Epidermal melanocyte (primary cell): ENCODE measurements at regions not wholly inside any gene's neighbourhood (a gene's known extent, or its start where the extent isn't known, plus 50 kb on each side); places are given as distances from the start of the nearest gene placed in this dataset.

ENCODE experiments used
- DNase-seq: peaks from one replicate; pipeline ENCODE4 v3.0.0; 2011; ENCODE audit warnings: low spot score; ENCODE audit not compliant: insufficient read length

DNA sequence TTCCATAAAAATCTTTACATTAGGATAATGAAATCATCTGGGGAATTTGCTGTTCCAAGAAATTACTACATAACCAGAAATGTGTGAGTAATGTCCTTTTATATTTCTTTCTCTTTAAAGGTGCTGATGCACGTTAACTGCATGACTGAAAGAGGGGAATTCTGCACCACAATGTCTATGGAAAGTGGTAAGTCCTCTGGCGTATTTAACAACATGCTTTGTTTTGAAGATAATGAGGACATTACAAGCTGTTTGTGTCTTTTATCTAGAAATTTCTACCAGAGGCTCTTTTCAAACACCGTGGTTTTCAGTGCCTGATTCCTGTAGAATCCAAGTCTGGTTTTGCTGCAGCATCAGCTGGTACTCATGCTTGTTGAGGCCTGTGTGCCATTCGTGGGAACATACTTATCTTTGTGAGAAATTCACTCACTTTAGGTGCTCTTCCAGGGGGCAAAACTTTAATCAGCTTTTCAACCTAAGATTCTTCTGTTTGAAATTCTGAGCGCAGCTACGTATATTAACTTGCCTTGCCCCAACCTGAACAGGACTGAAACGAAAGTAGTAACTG, 257.2 kb downstream of the PDHA2 start:
- DNase-seq: no peak

DNA sequence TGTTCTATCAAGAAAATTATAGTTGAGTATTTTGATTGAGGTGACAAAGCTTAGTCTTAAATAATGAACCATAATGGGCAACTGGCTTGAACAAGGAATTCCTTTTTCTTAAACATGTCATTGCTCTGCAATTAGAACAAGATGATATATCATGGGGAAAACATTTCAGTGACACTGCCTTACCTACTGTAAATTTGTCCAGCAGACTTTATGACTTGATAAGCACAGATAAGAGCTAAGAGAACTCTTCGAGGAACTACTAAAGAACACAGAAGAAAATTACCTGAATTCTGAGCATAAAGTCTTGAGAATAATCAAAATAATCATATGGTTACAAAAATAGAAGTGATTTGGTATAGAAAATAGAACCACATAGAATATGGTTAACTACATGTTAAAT, 257.8 kb downstream of the PDHA2 start:
- no peak for DNase-seq

DNA sequence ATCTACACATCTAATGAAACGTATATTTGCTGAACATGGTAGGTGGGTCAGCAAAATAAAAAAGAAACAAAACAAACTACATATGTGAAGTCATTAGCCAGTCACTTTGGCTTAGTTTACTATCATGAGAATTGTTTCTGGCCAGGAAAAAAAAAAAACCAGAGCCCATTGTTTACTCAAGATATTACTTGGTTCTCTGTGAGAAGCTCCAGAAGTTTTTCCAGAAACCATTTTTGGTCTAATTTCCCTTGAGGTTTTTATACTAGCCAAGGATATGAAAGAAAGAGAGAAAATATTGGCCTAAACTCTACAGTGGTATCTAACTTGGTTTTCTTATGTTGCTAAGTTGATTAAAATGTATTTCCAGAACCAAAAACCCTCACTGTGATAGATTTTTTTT, 259.1 kb downstream of the PDHA2 start:
- DNase-seq: no peak

DNA sequence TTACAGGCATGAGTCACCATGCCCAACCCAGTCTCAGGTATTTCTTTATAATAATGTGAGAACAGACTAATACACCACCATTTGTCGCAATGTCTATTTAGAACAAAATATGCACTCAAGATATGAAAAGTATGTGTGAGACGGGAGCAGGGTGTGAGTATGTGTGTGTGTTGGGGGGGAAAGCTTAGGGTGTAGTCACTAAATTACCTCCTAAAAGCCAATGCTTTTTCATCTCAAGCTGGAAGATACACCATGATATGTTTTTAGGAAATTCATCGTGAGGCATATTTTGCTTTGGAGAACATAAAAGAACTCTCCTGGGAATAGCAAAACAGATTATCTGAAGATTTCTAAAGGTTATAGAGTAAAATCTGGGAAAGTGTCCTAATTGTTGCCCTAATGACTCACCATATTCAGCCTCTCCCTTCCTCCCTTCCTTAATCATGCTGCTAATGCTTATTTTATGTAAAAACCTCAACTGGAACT, 262.7 kb downstream of the PDHA2 start:
- DNase-seq: no peak

DNA sequence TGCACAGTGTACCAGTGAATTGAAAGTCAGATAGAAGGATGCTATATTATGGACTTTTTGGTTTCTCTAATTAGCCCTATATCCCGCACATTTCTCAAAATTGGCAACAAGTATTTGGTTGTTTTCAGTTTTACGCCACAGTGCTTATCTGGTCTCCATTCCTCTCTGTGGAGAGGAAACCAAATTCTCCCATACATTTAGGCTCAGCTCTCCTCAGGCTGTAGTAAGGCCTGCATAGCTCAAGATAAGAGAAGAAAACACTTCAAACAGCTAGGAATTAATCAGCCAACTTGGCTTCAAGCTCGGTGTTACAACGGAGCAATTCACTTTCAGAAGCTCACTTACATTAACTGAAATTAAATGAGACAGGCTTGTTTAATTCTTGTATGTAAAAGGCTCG, 263.2 kb downstream of the PDHA2 start:
- DNase-seq: no peak

DNA sequence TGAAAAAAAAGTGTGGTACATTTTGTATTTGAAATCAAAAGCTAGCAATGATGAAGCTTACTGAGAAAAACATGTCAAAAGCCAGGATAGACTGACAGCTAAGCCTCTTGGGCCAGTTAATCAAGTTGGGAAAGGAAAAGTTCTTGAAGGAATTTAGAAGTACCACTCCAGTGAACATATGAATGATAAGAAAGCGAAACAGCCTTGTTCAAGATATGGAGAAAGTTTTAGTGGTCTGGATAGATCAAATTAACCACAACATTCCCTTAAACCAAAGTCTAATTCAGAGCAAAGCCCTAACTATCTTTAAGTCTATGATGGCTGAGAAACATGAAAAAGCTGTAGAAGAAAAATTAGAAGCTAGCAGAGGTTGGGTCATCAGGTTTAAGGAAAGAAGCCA, 268.3 kb downstream of the PDHA2 start:
- DNase-seq: no peak

DNA sequence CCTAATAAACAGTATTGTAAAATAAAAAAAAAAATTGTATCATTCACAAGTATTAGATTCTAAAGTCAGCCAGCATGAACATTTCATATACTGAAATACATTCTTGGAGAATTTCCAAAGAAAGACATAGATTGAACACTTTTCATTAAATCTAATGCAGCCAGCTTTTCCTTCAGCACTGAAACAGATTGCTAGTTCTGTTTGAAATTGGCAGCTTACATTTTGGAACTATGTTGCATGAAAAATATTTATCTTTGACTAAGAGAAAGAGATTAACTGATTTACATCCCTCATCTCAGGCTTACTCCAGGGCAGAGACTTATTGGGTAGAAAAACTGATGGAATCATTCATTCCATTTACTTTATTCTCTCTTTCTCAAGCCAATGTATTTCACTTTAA, 272.7 kb downstream of the PDHA2 start:
- DNase-seq: no peak

DNA sequence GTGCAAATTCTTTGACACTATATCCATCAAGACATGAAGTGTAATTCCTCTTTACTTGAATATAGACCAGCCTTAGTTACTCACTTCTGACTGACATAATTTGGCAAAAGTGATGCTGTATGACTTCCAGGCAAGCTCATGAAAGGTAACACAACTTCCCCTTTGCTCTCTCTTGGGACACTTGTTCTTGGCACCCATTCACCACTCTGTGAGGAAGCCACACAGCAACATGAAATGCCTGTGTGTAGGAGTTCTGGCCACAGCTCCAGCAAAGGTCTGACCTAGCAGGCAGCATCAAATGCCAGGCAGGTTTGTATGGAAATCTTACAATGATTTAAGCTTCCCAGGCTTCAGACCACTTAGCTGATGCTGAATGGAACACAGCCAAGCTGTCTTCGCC, 280.3 kb downstream of the PDHA2 start:
- no peak for DNase-seq

DNA sequence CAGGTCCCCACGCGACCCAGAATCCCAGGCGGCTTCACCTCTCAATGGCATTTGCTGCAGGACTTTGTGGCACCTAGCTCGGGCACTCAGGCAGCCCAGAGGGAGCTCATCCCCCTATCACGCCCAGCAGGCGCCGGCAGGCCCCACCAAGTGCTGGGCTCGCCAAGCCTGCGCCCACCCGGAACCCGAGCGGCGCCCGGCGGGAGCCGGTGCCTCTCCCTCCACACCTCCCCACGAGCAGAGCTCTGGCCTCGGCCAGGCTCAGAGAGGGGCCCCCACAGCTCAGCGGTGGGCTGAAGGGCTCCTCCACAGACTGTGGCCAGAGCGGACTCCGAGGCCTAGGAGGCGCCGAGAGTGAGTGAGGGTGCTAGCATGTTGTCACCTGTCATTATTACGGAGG, 286.3 kb downstream of the PDHA2 start:
- DNase-seq: no peak

DNA sequence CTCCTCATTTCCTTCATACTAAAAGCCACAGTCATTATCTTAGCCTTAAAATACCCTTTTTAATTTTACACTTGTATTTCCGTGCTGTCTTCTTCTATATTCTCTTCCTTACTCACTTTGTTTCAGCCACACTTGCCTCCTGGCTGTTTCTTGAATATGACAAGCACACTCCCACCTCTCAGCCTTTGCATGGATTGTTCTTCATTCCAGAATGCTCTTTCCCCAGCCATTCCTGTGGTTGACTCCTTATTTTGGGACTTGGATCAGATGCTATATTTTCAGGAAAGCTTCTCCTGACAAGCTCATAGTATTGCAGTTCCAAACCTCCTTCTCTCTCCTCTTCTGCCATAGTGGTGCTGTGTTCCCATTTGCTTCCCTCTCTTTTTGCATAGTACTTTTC, 291.3 kb downstream of the PDHA2 start:
- DNase-seq: no peak

DNA sequence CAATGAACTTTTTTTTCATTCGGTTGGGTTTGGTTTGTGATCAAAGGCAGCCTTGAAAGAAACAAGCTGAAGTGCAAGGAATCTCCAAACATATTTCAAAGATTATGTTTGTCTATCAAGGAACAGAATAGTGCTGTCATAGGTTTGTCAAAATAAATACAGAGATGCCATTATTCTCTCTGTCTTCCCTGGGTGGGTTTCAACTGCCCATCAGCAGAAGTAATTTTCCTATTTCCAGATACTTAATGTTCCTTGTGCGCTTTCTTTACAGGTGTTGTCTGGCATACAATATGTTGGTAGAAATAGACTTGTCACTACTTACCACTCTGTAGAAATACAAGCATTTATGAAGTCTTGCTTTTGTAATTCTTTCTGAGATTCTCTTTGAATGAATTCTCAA, 294.9 kb downstream of the PDHA2 start:
- no peak for DNase-seq

DNA sequence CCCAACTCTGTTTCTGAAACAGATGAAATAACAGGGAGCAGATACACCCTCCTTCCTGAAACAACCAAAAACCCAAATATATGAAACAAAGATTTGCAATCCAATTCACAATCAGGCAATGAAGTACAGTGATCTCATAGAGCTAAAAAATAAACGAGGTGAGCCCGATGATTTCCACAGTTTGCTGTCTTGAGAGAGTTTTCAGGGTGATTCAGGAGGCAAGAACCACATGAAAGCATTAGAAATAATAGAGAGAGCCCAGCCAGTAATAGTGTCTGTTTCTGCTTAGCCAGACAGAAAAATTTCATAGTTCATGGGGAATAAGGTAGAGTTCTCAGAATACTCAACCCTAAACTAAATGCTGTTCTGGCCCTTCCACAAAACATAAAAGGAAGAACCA, 296.2 kb downstream of the PDHA2 start:
- DNase-seq: no peak

DNA sequence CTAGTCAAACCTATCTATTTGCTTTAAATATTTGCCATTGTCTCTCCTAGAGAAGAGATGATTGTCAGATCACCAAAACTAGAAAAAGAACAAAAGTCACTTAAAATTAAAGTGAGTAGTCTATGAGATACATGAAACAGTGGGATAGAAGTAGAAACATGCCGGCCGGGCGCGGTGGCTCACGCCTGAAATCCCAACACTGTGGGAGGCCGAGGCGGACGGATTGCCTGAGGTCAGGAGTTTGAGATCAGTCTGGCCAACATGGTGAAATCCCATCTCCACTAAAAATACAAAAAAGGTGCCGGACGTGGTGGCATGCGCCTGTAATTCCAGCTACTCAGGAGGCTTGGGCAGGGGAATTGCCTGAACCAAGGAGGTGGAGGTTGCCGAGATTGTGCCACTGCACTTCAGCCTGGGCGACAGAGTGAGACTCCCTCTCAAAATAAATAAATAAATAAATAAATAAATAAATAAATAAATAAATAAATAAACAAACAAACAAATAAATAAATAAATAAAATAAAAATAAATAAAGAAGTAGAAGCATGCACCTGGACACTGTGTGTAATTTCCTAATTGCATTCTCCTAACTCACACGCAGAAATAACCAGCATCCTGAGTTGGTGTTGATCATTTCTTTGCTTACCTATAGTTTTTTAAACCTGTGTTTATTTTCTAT, 299.5 kb downstream of the PDHA2 start:
- no peak for DNase-seq

DNA sequence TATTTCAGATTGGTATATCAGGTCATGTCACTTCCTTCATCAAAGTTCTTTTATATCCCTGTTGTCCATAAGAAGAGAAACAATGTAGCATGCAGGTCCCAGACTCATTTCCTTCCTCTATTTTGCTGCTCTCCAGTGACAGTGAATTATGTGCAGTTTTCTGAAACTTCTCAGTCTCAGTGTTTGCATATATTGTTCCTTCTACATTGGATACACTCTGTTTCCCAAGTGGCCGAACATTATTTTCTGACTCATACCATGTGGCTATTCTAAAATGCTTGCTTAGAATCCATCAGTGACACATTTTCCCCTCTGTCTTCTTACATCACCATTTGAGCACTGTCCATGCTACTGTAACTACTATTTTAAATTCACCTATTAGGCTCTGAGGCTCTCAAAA, 305.7 kb downstream of the PDHA2 start:
- no peak for DNase-seq

DNA sequence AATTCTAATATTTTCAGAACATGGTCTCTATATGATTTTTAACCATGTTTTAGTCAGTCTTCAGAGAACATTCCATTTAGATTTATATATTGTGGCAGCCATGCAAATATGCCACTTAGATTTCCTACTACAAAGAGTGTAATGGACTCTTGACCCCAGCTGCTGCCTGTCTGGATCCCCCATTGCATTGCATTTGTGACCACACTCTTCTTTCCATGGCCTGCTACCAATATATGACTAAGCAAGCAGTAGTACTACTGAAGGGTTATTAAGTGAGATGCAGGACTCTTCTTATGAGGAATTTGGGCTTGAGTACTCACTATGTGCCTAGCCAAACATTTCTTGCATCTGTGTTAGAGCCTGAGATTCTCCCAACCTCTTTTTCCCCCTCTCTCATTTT, 306.8 kb downstream of the PDHA2 start:
- no peak for DNase-seq

DNA sequence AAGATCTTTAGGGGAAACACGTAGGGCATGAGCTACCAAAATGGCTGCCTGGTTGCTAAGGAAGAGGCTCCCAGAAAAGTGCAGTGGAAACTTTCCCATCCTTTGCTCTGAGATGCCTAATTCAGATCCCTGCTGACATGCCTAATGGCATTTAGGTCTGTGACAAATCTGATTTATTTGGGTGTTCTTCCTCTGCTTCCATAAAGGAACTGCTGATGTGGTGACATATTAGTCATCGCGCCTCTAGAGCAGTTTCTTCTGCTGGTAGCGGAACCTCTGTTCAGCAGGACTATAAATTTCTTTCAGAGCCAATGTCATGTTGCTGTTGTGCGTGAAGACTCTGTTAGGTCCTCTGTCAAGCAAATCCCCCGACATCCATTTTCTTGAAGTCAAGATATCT, 310.0 kb downstream of the PDHA2 start:
- DNase-seq: no peak

DNA sequence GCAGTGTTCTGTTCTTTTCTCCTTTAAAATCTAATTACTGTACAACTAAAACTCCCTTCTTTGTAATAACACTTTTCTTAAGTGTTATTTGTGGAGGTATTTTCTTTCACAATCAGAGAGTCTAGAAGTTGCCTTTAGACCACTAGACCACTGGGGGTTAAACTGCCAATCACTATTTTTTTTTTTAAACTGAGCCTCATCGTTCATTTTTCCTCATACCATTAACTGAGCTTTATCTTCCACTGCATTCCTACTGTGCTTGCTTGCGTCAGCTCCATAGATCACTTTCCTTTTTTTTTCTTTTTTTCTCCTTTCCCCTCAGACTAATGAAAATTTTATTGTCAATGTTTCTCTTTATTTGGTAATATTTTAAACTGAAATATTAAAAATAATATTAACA, 310.6 kb downstream of the PDHA2 start:
- DNase-seq: no peak

DNA sequence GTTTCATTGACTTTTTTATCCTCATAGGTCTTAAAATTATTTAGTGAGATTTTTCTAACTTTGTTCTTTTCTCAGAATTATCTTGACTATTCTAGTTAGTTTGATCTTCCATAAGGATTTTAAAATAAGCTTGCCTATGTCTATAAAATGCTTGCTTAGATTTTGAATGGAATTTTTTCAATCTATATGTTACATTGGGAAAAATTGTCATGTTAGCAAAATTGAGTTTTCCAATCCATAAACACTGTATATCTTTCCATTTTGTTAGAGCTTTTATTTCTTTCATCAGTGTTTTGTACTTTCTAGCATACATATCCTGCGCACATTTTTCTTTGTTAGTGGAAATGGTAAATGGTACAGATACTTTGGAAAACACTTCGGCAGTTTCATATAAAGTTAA, 312.9 kb downstream of the PDHA2 start:
- DNase-seq: no peak

DNA sequence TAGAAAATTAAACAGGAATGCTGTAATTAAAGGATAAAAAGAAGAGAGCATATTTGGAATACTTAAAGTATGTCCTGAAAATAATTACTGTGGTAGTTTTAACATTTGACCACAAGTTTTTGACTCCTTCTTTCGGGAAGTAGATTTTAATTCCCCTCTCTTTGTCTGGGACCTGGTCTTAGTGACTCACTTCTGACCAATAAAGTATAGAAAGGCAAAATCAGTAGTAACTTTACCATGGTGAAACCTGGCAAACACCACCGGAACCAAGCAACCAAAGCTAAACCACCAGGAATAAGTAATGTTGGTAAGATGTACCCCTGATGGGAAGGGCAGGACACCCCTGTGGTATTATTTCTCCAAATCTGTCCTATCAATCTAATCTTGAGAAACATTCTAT, 314.8 kb downstream of the PDHA2 start:
- DNase-seq: no peak

DNA sequence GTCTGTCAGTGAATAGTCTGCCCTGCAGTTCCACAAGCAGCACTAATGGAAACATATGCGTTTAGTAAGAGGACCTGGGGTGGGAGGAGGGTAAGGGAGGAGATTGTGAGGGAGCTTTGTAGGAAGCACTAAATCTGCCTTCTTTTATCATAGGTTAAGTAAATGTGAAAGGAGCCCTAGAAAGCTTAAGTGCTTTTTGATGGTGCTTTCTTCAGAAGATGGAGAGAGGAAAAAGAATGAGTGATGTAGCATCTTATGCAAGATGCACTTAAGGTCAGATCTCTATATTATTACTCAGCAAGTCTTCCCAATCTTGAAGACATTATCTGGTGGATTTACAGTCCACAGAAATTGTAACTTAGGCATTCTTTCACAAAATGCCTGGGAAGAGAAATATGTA, 322.7 kb downstream of the PDHA2 start:
- DNase-seq: no peak

DNA sequence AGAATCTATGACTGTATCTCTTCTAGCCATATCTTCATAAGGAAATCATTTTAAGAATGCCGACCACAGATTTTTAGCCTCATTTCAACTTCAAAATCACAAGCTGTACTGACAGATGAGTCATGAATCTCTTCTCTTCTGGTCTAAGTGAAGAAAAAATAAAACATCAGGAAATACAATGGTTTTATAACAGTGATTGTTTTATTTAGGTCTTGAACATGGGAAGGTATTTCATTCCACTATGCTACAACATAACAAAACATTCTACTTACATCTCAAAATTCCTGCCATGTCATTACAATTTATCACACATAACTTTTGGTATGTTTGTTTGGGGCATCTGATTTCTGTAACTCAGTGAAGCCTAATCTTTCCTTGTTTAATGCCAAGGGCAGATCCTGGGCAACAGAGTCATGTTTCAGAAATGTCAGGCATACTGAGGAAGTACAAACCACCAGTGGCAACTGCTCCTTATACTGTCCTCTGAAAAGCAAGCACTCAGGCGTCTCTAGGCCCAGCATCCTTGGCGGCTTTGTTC, 325.0 kb downstream of the PDHA2 start:
- DNase-seq: no peak

DNA sequence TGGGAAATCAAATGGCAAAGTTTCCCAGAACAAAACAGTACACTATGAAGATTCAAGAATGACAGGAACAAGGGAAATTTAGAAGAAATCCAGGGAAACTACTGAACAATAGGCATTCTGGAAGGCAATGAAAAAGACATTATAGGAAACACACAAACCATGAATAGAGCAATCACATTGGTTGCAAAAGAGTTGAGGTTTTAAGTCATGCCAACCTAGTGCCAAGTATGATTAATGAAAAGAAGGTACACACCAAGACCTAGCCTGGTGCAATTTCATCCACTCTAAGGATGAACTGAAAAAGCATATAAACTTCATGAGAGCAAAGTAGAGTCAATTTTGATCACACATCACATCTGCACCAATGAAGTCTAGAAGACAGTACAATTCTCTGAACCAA, 326.9 kb downstream of the PDHA2 start:
- DNase-seq: no peak

DNA sequence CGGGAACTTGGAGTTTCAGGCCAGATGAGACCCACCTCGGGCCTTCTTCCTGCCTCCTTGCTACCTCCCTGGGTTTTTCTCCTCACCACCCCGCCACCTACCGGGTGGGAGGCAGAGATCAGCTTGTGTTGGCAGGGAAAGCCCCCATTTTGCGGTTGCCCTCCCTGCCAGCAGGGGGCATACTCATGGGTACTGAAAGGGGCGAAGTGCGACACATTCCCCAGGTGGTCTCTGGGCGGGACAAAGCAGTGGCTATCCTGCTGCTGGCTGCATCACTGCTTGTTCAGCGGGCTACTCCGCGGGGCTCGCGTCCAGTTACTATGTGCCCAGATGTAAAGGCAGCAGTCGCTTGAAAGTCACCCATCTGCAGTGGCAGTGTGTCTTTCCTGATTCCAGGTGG, 330.3 kb downstream of the PDHA2 start:
- no peak for DNase-seq
